HS-5 (cell line): ENCODE measurements at regions not wholly inside any gene's neighbourhood (a gene's known extent, or its start where the extent isn't known, plus 50 kb on each side); places are given as distances from the start of the nearest gene placed in this dataset.

Source experiments
- DNase-seq: peaks from one replicate; pipeline ENCODE4 v3.0.0-alpha.2; 2012; ENCODE audit warnings: low read depth

DNA sequence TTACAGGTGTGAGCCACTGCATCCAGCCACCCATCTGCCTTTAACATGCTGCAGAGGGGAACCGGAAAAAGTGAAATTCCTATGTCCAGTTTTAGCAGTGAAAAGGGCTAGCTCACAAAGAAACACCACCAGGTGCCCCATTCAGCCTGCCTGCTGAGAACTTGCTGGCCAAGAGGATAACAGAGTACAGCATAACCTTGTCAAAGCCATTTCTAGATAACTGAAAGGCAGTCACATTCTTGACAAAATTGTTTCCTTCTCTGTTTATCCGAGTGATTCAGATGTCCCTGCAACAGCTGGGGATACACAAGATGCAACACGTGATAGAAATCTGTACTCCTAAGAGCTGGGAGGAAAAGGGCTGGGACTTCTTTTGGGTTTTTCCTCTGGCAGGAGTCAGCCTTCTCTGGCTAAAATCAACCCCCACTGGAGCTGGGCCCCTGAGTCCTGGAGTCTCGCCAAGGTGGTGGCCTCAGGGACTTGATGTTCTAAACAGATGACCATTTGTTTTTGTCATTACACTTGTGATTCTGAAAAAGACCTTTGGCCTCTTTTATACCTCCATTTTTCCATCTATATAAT, 505.4 kb downstream of the BCL11A start:
- DNase-seq = no peak

- DNase-seq = no peak
Measured at GRCh38 chr2:60047347-60047746, 506.1 kb downstream of the BCL11A start.

GRCh38 chr2:60046529-60046928, 506.9 kb downstream of the BCL11A start:
- no peak for DNase-seq

DNA sequence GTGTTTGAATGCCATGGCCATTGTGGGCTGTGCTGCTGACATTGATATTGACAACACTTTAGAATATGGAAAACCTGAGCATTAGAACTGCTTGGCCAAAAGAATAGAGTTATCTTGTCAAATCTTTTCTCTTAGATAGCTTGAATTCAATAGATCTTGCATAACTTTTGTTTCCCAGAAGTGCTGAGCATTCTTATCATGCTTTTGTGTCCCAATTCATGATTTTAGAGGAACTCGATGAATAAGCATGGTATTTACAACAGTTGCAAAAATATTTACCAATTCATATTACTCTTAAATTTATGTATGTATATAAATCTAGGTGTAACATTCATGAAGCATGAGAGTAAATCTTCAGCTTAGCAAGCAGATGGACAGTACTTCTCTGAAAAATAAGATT, 508.0 kb downstream of the BCL11A start:
- DNase-seq = no peak

DNA sequence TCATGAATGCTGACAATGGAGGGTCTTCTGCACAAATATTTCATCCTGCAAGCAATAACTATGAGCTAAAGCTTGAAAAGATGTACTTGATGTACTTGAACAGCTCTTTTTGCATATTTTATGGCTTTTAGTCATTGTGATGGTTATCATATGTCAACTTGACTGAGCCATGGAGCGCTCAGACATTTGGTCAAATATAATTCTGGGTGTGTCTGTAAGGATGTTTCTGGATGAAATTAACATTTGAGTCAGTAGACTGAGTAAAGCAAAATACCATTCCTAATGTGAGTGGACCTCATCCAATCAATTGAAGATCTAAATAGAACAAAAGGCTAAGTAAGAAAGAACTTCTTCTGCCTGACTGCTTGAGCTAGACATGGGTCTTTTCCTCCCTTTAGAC, 509.0 kb downstream of the BCL11A start:
- DNase-seq = no peak

DNA sequence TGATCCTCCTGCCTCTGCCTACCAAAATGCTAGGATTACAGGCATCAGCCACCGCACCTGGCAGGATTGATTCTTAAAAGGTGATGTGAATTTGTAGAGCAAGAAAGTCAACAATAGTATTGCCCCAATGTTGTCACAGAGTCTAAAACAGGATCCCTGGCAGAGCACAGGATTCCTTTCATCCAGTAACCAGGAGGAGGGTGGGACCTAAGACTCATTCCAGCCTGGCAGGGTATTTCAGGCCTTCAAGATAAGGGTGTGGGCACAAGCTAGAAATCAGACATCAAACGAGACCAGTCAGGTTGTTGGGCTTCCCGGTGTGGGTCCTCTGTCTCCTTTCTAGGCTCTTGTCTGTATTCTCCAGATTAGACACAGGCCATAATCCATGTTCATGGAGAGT, 511.4 kb downstream of the BCL11A start:
- DNase-seq = no peak

DNA sequence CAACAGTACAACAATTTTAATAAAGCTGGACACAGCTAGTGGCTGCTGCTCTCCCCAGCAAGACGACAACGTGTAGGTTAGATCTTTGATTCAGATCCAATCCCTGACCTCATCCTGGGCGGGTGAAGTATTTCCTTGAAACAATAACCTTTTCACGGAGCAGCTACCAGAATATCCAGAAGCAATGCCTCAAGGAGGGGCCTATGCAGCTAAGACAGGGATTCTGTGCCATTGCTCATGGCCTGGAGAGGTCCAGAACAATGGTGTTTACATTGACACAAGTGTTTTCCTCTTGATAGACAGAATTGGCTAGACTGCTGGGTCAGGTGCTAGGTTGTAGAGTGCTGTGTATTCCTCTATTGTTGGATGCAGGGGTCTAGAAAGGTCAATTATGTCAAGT, 520.1 kb downstream of the BCL11A start:
- no peak for DNase-seq

GRCh38 chr2:60029566-60029883, 523.9 kb downstream of the BCL11A start:
- DNase-seq = no peak

GRCh38 chr2:60028849-60029565, 524.4 kb downstream of the BCL11A start:
- no peak for DNase-seq

DNA sequence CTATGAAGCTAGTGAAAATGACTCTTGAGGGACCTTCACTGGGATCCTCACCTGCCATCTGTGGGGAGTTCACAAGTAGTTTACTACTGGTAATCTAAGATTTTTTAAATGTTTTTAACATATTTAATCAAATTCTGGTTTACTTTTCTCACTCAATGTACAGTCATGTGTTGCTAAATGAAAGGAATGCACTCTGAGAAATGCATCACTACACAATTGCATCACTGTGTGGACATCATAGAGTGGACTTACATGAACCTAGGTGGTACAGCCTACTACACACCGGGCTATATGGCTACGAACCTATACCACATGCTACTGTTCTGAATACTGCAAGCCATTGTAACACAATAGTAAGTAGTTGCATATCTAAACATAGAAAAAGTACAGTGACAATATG, 528.0 kb downstream of the BCL11A start:
- DNase-seq = no peak

GRCh38 chr2:60023256-60023985, 530.0 kb downstream of the BCL11A start:
- DNase-seq = no peak

DNA sequence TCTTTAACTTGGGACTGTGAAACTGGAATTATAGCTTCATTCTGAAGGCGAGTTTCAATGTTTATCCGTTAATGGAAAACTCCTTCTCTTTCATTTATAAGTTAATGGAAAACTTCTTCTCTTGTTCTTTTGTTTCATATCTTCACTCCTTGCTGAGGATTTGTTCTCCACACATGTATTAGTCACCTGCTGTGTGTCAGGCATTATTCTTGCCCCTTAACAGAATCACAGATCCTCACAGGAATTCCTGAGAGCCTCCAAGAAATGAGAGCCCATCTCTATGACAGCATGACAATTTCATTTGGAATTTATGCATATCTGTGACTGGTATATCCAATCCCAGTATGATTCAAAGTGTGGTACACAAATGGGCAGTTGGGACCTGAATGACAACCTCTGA, 545.8 kb downstream of the BCL11A start:
- DNase-seq = no peak

- DNase-seq = no peak
Measured at GRCh38 chr2:60003076-60003475, 550.4 kb downstream of the BCL11A start.

DNA sequence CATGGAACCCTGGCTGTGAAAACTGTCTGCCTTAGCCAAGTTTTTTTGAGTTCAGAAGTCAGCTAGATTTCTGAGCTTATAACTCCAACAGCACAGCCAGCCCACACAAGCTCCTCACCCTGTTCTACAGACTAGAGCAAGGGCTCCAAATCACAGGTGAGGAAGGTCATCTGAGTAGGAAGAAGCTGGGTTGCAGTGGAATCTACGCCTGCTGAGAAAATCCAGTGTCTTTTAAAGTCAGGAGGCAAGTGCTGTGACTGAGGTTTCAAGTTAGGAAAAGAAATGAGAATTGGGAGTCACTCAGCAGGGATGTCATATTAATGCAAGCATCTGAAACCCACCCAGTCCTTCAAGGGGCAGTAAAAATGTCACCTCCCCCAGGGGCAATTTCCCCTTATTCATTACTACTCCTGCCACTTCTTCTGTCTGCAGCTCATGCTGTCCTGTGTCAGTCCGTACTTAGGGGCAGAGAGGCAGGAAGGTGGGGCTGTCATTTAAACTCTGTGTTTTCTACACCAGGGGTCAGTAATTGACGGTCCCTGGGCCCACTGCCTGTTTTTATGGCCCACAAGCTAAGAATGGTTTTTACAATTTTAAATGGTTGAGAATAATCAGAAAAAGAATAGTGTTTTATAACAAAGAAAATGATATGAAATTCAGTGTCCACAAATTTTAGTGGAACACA, 551.1 kb downstream of the BCL11A start:
- DNase-seq = no peak

GRCh38 chr2:60000686-60001085, 552.8 kb downstream of the BCL11A start:
- peak; percentile 2 for DNase-seq

DNA sequence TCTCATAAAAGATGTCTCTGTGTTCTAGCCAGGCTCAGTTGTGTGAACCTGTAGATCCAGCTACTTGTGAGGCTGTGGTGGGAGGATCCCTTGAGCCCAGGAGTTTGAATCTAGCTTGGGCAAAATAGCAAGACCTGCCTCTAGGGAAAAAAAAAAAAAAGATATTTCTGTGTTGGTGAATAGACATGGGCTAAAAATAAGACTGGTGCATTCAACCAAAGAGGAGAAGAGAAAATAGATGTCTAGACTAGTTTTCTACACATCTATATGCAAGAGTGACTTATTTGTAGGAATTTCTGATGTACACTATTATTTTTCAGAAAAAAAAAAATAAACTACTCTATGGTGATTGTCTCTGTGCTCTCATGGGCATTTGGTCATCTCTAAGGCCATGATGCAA, 555.1 kb downstream of the BCL11A start:
- no peak for DNase-seq

GRCh38 chr2:59997371-59997770, 556.1 kb downstream of the BCL11A start:
- DNase-seq = no peak

DNA sequence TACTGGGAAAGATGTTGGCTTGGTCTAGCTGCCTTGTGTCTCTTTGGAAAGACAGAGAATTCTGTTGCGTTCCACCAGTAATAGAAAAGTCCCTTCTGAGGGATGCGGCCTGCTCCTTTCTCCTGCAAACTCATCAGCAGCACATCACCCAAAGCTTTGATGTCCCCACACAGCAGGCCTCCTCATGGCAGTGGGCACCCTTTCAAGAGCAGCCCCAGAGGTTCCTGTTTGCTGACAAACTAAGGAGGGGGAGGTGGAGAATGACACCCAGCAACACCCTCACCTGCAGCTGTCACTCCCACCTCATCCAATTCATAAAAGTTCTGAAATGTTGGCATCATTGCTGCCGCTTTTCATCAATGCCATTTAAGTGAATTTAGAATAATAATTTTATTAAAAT, 556.6 kb downstream of the BCL11A start:
- DNase-seq = no peak

DNA sequence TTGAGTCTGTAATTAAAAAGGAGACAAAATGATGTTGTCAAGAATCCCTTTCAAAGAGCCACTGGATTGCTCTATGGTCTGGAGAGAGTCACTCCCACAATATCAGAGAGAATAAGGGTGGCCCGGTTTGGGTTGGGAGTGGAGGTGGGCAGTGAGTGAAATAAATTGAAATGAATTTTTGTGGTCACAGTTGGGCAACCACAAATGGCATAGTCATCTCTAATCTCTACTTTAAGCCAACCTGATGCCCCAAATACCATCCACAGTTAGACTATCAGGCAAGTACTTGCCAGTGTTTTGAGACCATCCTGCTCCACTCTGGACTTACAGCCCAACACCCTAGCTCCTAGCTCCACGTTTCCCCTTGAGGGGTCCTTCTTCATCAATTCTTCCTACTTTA, 559.7 kb downstream of the BCL11A start:
- DNase-seq = no peak

DNA sequence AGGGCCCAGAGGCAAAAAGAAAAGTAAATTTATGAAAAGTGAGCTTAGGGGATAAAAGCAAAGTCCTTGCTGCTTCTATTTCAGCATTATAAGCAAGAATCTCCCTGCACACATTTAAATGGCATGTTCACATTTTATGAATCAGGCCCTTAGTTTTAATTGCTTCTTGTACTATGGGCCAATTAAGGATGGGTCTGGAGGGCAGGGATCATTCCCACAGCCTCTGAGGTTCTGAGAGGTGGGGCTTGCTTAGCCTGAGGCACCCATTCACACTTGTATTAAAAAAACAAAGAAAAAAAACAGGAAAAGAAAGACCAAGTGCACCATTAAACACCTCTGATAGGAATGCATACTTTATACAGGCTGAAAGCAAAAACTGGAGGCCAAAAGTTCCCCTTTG, 565.1 kb downstream of the BCL11A start:
- DNase-seq = no peak

DNA sequence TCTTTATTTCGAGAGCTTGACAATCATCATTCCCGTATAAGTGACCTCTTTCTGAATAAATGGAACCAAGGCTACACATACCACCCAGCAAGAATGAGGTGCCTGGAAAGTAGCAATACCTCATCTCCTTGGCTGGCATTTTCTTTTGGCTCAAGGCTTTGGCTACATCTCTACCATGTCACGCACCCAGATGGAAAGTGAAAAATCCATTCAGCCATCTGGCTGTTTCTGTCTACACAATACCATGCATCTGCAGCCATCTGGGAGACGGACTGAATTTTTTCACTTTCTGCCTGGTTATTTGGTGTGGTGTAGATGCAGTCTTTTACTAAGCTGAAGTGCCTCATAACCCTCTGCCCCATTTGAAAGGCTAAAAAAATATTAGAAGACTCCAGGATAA, 566.9 kb downstream of the BCL11A start:
- DNase-seq = no peak

DNA sequence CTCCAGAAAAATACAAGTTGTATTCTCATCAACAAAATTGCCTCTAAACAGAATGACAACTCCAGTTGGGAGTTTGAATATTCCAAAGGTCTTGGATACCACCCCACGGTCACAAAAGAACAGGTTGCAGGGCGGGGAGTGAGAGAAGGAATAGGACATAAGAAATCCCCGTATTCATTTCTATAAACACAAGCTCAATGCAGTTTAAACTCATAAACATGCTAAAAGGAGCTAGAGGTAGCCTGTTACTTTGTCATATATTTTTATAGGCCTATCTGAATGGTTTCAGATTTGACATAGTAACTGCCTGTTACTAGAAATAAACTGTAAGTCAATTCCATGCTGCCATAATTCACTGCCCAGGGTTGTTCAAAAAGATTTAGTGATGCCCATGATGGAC, 567.5 kb downstream of the BCL11A start:
- no peak for DNase-seq
